DMS 273 (cell line): ENCODE measurements at regions not wholly inside any gene's neighbourhood (a gene's known extent, or its start where the extent isn't known, plus 50 kb on each side); places are given as distances from the start of the nearest gene placed in this dataset.
"Not testable (repeated sequence)": the region's sequence is repeated elsewhere in the genome, so short reads cannot be mapped to it uniquely, and the experiment has no call there.

Source experiments
- DNase-seq: peaks from one replicate; lab custom pipeline; 2025; ENCODE audit not compliant: unreplicated experiment; lab: John Stamatoyannopoulos, UW

DNA sequence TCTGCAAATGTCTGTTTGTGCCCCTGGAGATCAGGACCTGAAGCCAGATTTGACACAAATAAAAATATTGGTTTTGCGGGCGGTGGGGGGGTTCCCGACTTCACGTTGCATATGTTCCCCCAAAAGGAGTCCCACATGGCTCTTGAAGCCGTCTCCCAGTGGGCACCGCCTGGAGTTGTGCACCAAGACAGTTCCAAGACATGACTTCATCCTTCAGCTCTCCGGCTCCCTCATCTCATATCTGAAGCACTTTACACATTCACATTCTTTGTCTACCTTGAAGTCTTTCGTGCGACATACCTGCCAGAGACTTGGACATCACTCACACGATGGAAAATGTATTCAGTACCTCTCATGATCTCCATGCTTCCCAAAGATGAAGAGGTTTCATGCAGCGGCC is 362.8 kb upstream of the FOXK1 start:
- DNase-seq = no peak

DNA sequence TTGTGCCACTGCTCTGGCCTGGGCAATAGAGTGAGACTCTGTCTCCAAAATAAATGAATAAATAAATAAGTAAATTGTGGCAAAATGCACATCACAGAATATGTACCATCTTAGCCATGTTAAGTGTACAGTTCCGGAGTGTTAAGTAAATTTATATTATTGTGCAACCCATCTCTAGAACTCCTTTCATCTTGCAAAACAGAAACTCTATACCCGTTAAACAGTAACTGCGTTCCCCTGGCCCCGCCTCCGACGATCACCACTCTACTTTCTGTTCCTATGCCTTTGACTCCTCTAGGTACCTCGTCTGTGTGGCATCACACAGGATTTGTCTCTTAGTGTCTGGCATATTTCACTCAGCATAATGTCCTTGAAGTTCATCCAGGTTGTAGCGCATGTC is 356.4 kb upstream of the FOXK1 start:
- DNase-seq = no peak

- no peak for DNase-seq
Measured at GRCh38 chr7:4331711-4332110, 350.4 kb upstream of the FOXK1 start.

- DNase-seq = no peak
Measured at GRCh38 chr7:4338556-4338955, 343.5 kb upstream of the FOXK1 start.

DNA sequence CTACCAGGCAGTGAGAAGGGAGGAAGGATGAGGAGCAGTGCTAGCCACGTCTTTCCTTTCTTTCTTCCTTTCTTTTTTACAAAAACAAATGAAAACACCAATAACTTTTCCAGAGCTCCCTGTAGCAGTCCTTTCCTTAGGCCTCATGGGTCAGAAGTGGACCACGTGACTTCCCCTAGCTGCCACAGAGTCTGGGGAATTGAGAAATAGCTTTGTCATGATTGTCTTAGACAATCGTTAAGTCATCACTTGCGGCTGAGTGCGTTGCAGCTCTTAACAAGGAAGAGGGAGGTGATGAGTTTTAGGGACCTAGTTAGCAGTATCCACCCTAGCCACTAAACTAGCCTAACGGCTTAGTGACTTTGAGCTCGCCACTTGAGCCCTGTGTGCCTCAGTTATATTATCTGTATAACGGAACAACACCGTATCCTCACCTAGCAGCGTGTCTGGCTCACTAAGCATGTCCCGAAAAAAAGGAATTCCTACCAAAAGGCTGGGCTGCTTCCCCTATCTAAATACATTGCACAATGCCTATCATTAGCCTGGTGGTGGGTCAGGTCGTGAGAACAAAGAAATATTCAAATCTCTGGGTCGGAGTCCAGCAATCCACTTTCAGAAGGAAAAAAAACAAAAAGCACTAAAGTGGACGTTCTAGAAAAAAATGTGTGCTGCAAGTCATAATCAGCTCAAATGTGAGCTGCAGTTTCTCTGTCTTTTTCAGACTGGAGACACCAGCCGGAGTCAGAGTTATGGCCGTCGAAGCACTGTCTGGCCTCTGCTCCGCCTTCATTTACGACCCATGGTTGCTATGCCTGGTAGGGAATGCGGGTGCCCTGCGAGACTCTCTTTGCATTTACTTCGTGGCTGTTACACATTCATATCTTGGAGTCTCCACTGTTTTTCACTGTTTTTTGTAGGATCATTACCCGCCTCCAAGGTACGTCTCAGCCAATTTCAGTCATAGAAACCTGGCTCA is 338.5 kb upstream of the FOXK1 start:
- DNase-seq = no peak

DNA sequence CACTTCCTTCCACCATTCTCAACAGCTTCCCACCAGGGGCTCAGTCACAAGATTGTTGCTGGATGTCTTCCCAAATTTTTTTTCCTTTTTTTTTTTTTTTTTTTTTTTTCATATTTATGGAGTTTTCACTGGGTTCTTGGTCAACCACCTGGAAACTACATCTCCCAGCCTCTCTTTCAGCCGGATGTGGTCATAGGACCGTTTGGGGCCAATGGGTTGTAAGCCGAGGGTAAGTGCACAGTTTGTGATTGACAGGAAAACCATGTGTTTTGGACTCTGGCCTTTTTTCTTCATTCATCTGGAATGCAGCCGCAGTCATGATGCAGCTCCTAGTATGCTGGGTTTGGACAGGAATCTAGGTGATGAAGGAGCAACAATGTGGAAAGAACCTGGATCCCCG is 337.1 kb upstream of the FOXK1 start:
- DNase-seq = no peak

DNA sequence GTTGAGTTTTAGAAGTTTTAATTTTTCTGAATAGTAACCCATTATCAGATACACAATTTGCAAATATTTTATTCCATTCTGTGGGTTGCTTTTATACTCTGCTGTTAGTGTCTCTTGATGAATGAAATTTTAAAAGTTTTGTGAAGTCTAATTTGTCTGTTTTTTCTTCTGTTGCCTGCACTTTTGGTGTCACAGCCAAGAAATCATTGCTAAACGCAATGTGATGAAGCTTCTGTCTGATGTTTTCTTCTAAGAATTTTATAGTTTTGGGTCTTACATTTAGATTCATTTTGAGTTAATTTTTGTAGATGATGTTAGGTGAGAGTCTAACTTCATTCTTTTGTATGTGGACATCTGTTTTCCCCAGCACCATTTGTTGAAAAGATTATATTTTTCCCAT is 330.0 kb upstream of the FOXK1 start:
- no peak for DNase-seq

- DNase-seq = peak; percentile 34
Measured at GRCh38 chr7:4361774-4362173, 320.3 kb upstream of the FOXK1 start.

GRCh38 chr7:4383584-4383983 is 298.5 kb upstream of the FOXK1 start:
- DNase-seq = no peak

- no peak for DNase-seq
Measured at GRCh38 chr7:4386190-4386589, 295.9 kb upstream of the FOXK1 start.

DNA sequence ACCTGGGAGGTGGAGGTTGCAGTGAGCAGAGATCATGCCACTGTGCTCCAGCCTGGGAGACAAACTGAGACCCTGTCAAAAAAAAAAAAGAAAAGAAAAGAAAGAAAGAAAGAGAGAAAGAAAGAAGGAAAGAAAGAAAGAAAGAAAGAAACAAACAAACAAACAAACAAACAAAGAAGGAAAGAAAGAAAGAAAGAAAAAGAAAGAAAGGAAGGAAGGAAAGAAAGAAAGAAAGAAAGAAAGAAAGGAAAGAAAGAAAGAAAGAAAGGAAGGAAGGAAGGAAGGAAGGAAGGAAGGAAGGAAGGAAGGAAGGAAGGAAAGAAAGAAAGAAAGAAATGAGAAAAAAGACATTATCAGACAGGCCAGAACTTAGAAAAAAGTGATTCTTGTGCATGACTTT is 291.0 kb upstream of the FOXK1 start:
- not testable (repeated sequence) for DNase-seq

- DNase-seq = no peak
Measured at GRCh38 chr7:4394736-4395135, 287.4 kb upstream of the FOXK1 start.

- no peak for DNase-seq
Measured at GRCh38 chr7:4399121-4399520, 283.0 kb upstream of the FOXK1 start.

DNA sequence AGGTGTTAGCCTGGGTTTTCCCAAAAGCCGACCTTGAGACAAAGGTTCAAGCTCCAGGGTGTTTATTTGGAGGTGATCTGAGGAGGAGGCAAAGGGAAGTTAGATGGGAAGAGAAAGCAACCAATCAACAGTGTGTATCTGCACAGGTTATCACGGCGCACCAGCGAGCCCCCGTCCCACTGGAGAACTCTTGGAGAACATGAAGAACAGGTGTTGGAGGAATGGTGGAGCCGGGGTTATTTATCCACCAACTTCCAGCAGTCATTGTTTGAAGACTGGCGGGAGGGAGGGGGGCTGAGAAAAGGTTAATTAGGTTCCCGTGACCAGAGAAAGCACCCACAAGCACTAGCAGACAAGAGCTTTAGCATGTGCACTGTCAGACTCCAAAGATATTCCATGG is 282.5 kb upstream of the FOXK1 start:
- no peak for DNase-seq

- peak; percentile 39 for DNase-seq
Measured at GRCh38 chr7:4406288-4407058, 275.6 kb upstream of the FOXK1 start.

GRCh38 chr7:4409946-4410345 is 272.1 kb upstream of the FOXK1 start:
- DNase-seq = no peak

- peak; percentile 81 for DNase-seq
Measured at GRCh38 chr7:4416396-4417056, 265.6 kb upstream of the FOXK1 start.

DNA sequence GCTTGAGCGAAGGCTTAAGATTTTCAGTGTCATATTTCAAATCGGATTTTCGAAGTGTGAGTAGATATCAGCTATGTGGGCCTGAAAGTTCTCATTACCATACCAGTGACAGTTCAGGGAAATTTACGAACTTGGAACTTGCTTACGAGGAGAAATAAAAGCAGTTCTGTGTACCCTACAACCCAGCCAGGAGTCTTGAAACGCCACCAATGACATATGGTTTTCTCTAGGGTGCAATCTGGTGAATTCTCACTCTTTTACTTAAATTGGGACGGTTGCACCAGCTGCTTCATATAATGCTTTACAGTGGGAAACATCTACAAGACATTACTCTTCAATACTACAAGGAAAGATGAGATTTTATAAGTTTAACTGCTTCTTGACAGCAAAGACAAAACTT is 253.6 kb upstream of the FOXK1 start:
- no peak for DNase-seq

DNA sequence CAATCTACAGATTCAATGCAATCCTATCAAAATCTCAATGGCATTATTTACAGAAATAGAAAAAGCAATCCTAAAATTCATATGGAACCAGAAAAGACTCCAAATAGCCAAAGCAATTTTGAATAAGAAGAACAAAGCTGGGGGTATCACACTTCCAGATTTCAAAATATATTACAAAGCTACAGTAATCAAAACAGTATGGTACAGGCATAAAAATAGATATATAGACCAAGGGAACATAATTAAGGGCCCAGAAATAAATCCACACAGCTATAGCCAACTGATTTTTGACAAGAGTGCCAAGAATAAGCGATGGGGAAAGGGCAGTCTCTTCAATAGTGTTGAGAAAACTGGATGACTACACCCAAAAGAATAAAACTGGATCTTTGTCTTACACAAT is 251.9 kb upstream of the FOXK1 start:
- DNase-seq = no peak

GRCh38 chr7:4434306-4434705 is 247.8 kb upstream of the FOXK1 start:
- DNase-seq = no peak

GRCh38 chr7:4436361-4436895 is 245.7 kb upstream of the FOXK1 start:
- no peak for DNase-seq
